Progenitor cell of endocrine pancreas (in vitro differentiated cells): ENCODE measurements at regions not wholly inside any gene's neighbourhood (a gene's known extent, or its start where the extent isn't known, plus 50 kb on each side); places are given as distances from the start of the nearest gene placed in this dataset.
A peak's percentile ranks its signal among the peaks of the same experiment; 100 is the strongest.

Experiments
- DNase-seq: peaks from one replicate; pipeline ENCODE4 v3.0.0; 2021; ENCODE audit warnings: low spot score; ENCODE audit not compliant: unreplicated experiment
- H3K27ac Mint-ChIP-seq: 2 replicates; pipeline ENCODE4 v1.8.0; 2021; ENCODE audit warnings: mild to moderate bottlenecking, moderate library complexity, mixed read lengths
- H3K27me3 Mint-ChIP-seq: 2 replicates; pipeline ENCODE4 v1.8.0; 2021; ENCODE audit warnings: mixed read lengths
- H3K36me3 Mint-ChIP-seq: 2 replicates; pipeline ENCODE4 v1.8.0; 2022; ENCODE audit warnings: mixed read lengths; ENCODE audit not compliant: insufficient read depth
- H3K4me1 Mint-ChIP-seq: 2 replicates; pipeline ENCODE4 v1.8.0; 2021; ENCODE audit warnings: low read depth, mixed read lengths
- H3K4me3 Mint-ChIP-seq: 2 replicates; pipeline ENCODE4 v1.8.0; 2021; ENCODE audit warnings: low read depth, mild to moderate bottlenecking, moderate library complexity, mixed read lengths
- H3K9me3 Mint-ChIP-seq: 2 replicates; pipeline ENCODE4 v1.8.0; 2021; ENCODE audit warnings: low read depth, mixed read lengths
- TF ChIP-seq, protein P1 (sequence below): fragments of 200-600 bp; sonication (generic); IDR thresholded peaks from one replicate; pipeline ENCODE4 v1.5.0; 2021; ENCODE audit warnings: antibody characterized with exemption, mild to moderate bottlenecking; ENCODE audit not compliant: unreplicated experiment

DNA sequence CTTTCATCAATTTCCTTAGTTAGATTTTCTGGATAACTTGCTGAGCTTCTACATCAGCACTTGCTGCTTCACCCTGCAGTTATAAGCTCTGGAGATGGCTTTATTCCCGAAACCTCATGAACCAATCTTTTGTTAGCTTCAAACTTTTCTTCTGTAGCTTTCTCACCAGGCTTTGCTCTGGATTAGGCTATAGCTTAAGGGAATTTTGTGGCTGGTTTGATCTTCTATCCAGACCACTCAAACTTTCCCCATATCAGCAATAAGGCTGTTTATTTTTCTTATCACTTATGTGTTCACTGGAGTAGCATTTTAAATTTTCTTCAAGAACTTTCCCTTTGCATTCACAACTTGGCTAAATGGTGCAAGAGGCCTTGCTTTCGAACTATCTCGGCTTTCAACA, 1173.5 kb upstream of the NUDT12 start:
- peaks cover 3% of the 10 kb centered on the region for H3K27me3 Mint-ChIP-seq
- TF ChIP-seq, protein P1, sequence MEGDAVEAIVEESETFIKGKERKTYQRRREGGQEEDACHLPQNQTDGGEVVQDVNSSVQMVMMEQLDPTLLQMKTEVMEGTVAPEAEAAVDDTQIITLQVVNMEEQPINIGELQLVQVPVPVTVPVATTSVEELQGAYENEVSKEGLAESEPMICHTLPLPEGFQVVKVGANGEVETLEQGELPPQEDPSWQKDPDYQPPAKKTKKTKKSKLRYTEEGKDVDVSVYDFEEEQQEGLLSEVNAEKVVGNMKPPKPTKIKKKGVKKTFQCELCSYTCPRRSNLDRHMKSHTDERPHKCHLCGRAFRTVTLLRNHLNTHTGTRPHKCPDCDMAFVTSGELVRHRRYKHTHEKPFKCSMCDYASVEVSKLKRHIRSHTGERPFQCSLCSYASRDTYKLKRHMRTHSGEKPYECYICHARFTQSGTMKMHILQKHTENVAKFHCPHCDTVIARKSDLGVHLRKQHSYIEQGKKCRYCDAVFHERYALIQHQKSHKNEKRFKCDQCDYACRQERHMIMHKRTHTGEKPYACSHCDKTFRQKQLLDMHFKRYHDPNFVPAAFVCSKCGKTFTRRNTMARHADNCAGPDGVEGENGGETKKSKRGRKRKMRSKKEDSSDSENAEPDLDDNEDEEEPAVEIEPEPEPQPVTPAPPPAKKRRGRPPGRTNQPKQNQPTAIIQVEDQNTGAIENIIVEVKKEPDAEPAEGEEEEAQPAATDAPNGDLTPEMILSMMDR = no peak
- H3K9me3 Mint-ChIP-seq = no peaks in the 10 kb centered on the region
- peaks cover 4% of the 10 kb centered on the region for H3K4me1 Mint-ChIP-seq
- DNase-seq = no peak
- H3K4me3 Mint-ChIP-seq = no peak overlapping the region
- H3K36me3 Mint-ChIP-seq = no peaks in the 10 kb centered on the region
- no peak overlapping the region for H3K27ac Mint-ChIP-seq

DNA sequence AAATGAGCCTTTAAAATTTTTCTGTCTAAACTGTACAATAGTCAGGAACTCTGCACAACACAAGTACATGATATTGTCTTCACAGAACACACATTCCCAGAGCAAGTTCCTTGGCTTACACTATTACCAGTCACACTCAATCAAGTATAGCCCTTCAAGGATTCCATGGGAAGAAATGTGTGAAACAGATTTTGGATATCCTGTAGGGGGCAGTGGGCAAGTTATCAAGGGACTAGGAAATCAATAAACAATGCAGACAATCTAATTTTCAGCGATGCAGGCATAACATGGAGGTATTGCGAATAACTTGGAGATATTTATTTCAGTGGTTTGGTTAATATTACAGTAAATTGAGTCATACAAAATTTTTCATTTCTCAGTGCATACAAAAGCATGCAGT, 1171.5 kb upstream of the NUDT12 start:
- no peak for DNase-seq
- H3K36me3 Mint-ChIP-seq = no peaks in the 10 kb centered on the region
- H3K27ac Mint-ChIP-seq = no peak overlapping the region

DNA sequence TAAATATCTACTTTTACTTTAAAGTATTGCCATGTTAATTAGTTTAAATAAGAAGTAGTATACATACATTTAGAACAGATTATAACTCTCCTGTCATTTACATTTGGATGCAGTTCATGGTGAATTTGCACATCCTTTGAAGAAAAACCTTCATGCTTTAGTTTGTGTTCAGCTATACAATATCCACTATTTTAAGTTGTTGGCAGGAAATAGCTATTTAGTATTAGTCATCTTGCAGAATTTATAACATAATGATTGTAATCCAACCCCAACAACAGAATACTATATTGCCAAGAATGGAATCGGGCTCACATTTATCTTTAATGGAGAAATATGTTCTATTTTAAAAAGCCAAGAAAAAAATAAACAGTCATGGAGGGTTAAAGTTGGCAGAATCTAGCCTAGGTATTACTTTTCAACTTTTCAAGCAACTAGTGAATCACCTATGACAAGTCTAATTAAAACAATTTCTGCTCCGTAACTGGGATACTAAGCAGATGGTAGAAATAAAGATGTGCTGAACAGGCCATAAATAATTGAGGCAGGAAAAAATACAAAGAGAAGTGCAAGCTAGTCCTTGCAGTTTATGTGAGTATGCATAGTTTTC, 1170.6 kb upstream of the NUDT12 start:
- TF ChIP-seq, protein P1 = no peak
- no peak for DNase-seq
- Mint-ChIP-seq H3K27ac (no peak overlapping the region), H3K36me3 (no peaks in the 10 kb centered on the region), H3K27me3 (peaks cover 3% of the 10 kb centered on the region), H3K9me3 (no peaks in the 10 kb centered on the region), H3K4me1 (peaks cover 1% of the 10 kb centered on the region), H3K4me3 (no peak overlapping the region)

More for the DNA sequence above, 1171.5 kb upstream of the NUDT12 start:
- Mint-ChIP-seq H3K9me3 (no peaks in the 10 kb centered on the region), H3K4me3 (no peak overlapping the region), H3K27me3 (peaks cover 3% of the 10 kb centered on the region), H3K4me1 (peaks cover 1% of the 10 kb centered on the region)
- TF ChIP-seq, protein P1 = peak; percentile 20

DNA sequence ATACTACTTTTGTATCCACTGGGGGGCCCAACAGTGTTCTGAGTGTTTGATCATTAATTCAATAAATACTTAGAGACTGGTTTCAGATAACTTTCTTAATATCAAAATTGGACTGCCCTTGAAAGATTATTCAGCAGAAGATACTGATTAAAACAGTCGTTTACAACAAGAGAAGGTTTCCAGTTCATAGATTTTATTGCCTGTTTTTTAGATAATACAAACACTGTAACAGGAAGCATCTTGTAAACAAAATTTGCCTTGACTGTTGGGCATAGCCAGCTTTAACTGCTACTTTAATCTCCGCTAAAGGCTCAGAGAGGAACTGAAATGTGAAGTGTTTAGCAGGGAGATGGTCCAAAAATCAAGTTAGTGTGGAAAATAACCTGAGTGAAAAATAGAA, 1168.7 kb upstream of the NUDT12 start:
- Mint-ChIP-seq H3K27me3 (no peaks in the 10 kb centered on the region), H3K4me1 (peaks cover 1% of the 10 kb centered on the region), H3K36me3 (no peaks in the 10 kb centered on the region), H3K27ac (no peak overlapping the region), H3K9me3 (no peaks in the 10 kb centered on the region), H3K4me3 (no peak overlapping the region)
- DNase-seq = no peak
- TF ChIP-seq, protein P1 = no peak

DNA sequence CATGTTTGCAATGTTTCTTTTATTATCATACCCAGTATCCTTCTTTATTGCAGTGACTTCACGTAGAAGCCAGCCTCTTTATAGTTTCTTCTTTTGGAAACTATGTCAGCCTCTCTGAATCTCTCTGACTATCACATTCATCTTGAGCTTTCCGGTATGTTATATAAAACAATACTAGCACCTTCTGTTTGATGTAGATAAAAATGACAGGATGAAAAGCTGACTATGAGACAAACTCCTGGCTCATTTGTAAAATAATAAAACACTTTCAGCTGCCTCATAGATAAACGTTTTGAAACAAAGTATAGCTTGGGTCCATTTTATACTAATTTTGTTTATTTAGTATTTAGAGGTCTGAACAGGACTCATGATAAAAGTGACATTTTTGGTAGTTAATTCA, 1145.4 kb upstream of the NUDT12 start:
- TF ChIP-seq, protein P1 = no peak
- no peak for DNase-seq
- H3K36me3 Mint-ChIP-seq = no peaks in the 10 kb centered on the region

More for the DNA sequence above, 1145.4 kb upstream of the NUDT12 start:
- no peaks in the 10 kb centered on the region for H3K4me1 Mint-ChIP-seq
- no peak overlapping the region for H3K27ac Mint-ChIP-seq
- H3K9me3 Mint-ChIP-seq = peaks cover 6% of the 10 kb centered on the region
- no peak overlapping the region for H3K4me3 Mint-ChIP-seq
- H3K27me3 Mint-ChIP-seq = no peaks in the 10 kb centered on the region
